IMR-90 (cell line): ENCODE measurements at regions not wholly inside any gene's neighbourhood (a gene's known extent, or its start where the extent isn't known, plus 50 kb on each side); places are given as distances from the start of the nearest gene placed in this dataset.

Experiments used
- ATAC-seq: fragments of 200-7000 bp; cut with Tn5 transposase; 2 replicates; pipeline ENCODE4 v1.9.1; 2020; ENCODE audit warnings: low read depth, mild to moderate bottlenecking, moderate library complexity
- BruUV-seq: library from RNA; stranded (reverse); fragments of 400-500 nt; replicated peaks from 2 replicates; lab custom pipeline; 2021; lab: Mats Ljungman, UMichigan
- CTCF ChIA-PET: fragments of 300-600 bp; formaldehyde crosslinking; extraction: SDS; loops from one replicate; lab custom pipeline; 2021; ENCODE audit warnings: antibody characterized with exemption; lab: Yijun Ruan, JAX
- POLR2A ChIA-PET: fragments of 300-600 bp; sonication (Branson Sonifier 250); formaldehyde crosslinking; loops from one replicate; lab custom pipeline; 2022; ENCODE audit warnings: antibody characterized with exemption; ENCODE audit not compliant: unreplicated experiment; lab: Charles Lee
- DNase-seq: peaks from one replicate; pipeline ENCODE4 v3.0.0; 2013
- H2AFZ ChIP-seq: replicated peaks from 2 replicates; pipeline ENCODE3; 2013; ENCODE audit warnings: low read length, mild to moderate bottlenecking; ENCODE audit not compliant: poor library complexity
- H2AK5ac ChIP-seq: 2 replicates; pipeline ENCODE4 v1.6.1; 2013; ENCODE audit warnings: low read depth, low read length, inconsistent platforms
- H2AK9ac ChIP-seq: replicated peaks from 2 replicates; pipeline ENCODE3; 2013; ENCODE audit warnings: mild to moderate bottlenecking, low read depth, low read length, moderate library complexity; ENCODE audit not compliant: poor library complexity
- H2BK120ac ChIP-seq: 2 replicates; pipeline ENCODE4 v1.6.1; 2013; ENCODE audit warnings: low read depth, low read length, inconsistent platforms
- H2BK15ac ChIP-seq: 3 replicates; pipeline ENCODE4 v1.6.1; 2013; ENCODE audit warnings: low read depth, low read length, inconsistent platforms
- H2BK20ac ChIP-seq: 2 replicates; pipeline ENCODE4 v1.6.1; 2013; ENCODE audit warnings: low read depth, mild to moderate bottlenecking, inconsistent platforms, low read length, moderate library complexity
- H2BK5ac ChIP-seq: 2 replicates; pipeline ENCODE4 v1.6.1; 2013; ENCODE audit warnings: mild to moderate bottlenecking, low read depth, low read length, inconsistent platforms; ENCODE audit not compliant: poor library complexity, severe bottlenecking
- H3K14ac ChIP-seq: replicated peaks from 2 replicates; pipeline ENCODE4 v1.6.1; 2013; ENCODE audit warnings: low read depth, low read length, inconsistent platforms
- H3K18ac ChIP-seq: 2 replicates; pipeline ENCODE4 v1.6.1; 2013; ENCODE audit warnings: low read depth, low read length, control low read depth
- H3K23ac ChIP-seq: 2 replicates; pipeline ENCODE4 v1.6.1; 2013; ENCODE audit warnings: low read depth, low read length, inconsistent platforms
- H3K27ac ChIP-seq: 2 replicates; pipeline ENCODE4 v1.5.1; 2013; ENCODE audit warnings: mild to moderate bottlenecking, control low read depth, low read length; ENCODE audit not compliant: insufficient read depth
- H3K27me3 ChIP-seq: 2 replicates; pipeline ENCODE4 v1.6.1; 2013; ENCODE audit warnings: low read length; ENCODE audit not compliant: control insufficient read depth, insufficient read depth
- H3K36me3 ChIP-seq: 2 replicates; pipeline ENCODE4 v1.6.1; 2013; ENCODE audit warnings: low read length, mixed read lengths; ENCODE audit not compliant: control insufficient read depth, insufficient read depth
- H3K4ac ChIP-seq: 2 replicates; pipeline ENCODE4 v1.6.1; 2013; ENCODE audit warnings: low read depth, low read length, inconsistent platforms
- H3K4me1 ChIP-seq: 2 replicates; pipeline ENCODE4 v1.6.1; 2013; ENCODE audit warnings: low read length, mixed read lengths; ENCODE audit not compliant: control insufficient read depth, insufficient read depth
- H3K4me2 ChIP-seq: 2 replicates; pipeline ENCODE4 v1.6.1; 2013; ENCODE audit warnings: low read depth, mild to moderate bottlenecking, control low read depth, low read length, moderate library complexity
- H3K4me3 ChIP-seq: 2 replicates; pipeline ENCODE4 v1.5.1; 2013; ENCODE audit warnings: low read depth, mild to moderate bottlenecking, control low read depth, low read length, moderate library complexity; ENCODE audit not compliant: insufficient read depth
- H3K56ac ChIP-seq: 2 replicates; pipeline ENCODE4 v1.6.1; 2013; ENCODE audit warnings: low read length, inconsistent platforms; ENCODE audit not compliant: insufficient read depth; ENCODE audit errors: extremely low read depth
- H3K79me1 ChIP-seq, 2 experiments: 2 replicates each; pipeline ENCODE4 v1.6.1; 2013; ENCODE audit warnings: low read length in 2 of 2, inconsistent platforms in 1 of 2, low read depth in 1 of 2
- H3K9ac ChIP-seq: 2 replicates; pipeline ENCODE4 v1.6.1; 2013; ENCODE audit warnings: low read depth, low read length, control low read depth
- H3K9me1 ChIP-seq: 2 replicates; pipeline ENCODE4 v1.6.1; 2013; ENCODE audit warnings: low read length, inconsistent platforms; ENCODE audit not compliant: insufficient read depth
- H3K9me3 ChIP-seq: 2 replicates; pipeline ENCODE4 v1.6.1; 2013; ENCODE audit warnings: low read length; ENCODE audit not compliant: control insufficient read depth, insufficient read depth
- H4K20me1 ChIP-seq: 2 replicates; pipeline ENCODE4 v1.6.1; 2013; ENCODE audit warnings: low read length, inconsistent platforms; ENCODE audit not compliant: insufficient read depth
- H4K5ac ChIP-seq: 2 replicates; pipeline ENCODE4 v1.6.1; 2013; ENCODE audit warnings: mild to moderate bottlenecking, low read depth, low read length, control low read depth
- H4K8ac ChIP-seq, 2 experiments: 2 replicates each; pipeline ENCODE4 v1.6.1; 2013; ENCODE audit warnings: low read depth in 2 of 2, low read length in 2 of 2, control low read depth in 1 of 2, inconsistent platforms in 1 of 2
- H4K91ac ChIP-seq: 2 replicates; pipeline ENCODE4 v1.6.1; 2013; ENCODE audit warnings: low read depth, low read length, inconsistent platforms; ENCODE audit not compliant: insufficient read depth
- CHD1 ChIP-seq: IDR thresholded peaks from 2 replicates; pipeline ENCODE4 v1.6.1; 2012; ENCODE audit warnings: low read depth, low read length, improper control_type of control experiment
- MAFK ChIP-seq: IDR thresholded peaks from 2 replicates; pipeline ENCODE4 v1.6.1; 2012; ENCODE audit warnings: low read depth, low read length, improper control_type of control experiment
- WGBS, 2 experiments: methylation state at CpG; one replicate each; pipeline versions ENCODE4 v1.1.5 to v1.1.7; 2013; ENCODE audit warnings: missing lambda C conversion rate in 2 of 2; ENCODE audit not compliant: insufficient read length in 1 of 2; ENCODE audit errors: extremely low coverage in 2 of 2; 5-methylcytosine and 5-hydroxymethylcytosine counted together
- dilution Hi-C: fragments of 300-500 bp; cut with HindIII; formaldehyde crosslinking; loops from one replicate; pipeline ENCODE4 v1.14.3; 2018; ENCODE audit warnings: low sequenced_read_pairs; ENCODE audit not compliant: unreplicated experiment
- in situ Hi-C: fragments of 300-500 bp; cut with MboI; formaldehyde crosslinking; loops from 3 replicates; pipeline ENCODE4 v1.14.3; 2019; ENCODE audit warnings: low sequenced_read_pairs, inconsistent platforms, mixed read lengths
- intact Hi-C: fragments of 100-400 bp; cut with micrococcal nuclease; formaldehyde crosslinking; loops from 2 replicates; pipeline ENCODE4 v1.10.0; 2022

DNA sequence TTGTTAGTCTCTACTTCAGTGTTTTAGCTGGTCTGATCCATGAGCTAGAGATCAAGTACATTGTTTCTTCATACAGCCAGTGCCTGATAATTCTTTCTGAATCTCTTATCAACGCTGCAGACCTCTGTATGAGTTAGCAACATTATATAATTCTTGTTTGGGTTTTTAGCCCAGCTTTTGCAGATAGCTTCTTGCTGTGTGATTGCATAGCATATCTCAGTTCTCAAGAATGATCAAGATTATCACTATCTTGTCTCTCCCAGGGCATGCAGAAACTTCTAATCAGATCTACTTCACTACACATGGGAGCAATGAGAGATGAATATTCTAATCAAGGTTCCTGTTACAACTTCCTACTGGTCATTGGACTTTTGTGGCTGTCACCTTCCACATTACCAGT, 158.3 kb downstream of the FAM174A start:
- no peak overlapping the region for H4K8ac ChIP-seq
- no peak overlapping the region for H2AK9ac ChIP-seq
- no peak overlapping the region for H3K27ac ChIP-seq
- no peak overlapping the region for H2BK15ac ChIP-seq
- no peak overlapping the region for H3K4ac ChIP-seq
- no CpG with 5 or more reads among the region's 1 CpG for WGBS, 2 experiments
- H3K4me1 ChIP-seq: no peaks in the 10 kb centered on the region
- intact Hi-C loops (no loop called here), dilution Hi-C loops (no loop called here), in situ Hi-C loops (no loop called here)
- TF ChIP-seq MAFK (no peak), CHD1 (no peak)
- H3K4me2 ChIP-seq: no peak overlapping the region
- no peak overlapping the region for H2BK20ac ChIP-seq
- H3K27me3 ChIP-seq: no peaks in the 10 kb centered on the region
- no TSS peak for BruUV-seq
- no peak overlapping the region for H3K18ac ChIP-seq
- no peaks in the 10 kb centered on the region for H3K79me1 ChIP-seq
- no peak overlapping the region for H4K91ac ChIP-seq
- H3K9ac ChIP-seq: no peak overlapping the region
- H4K20me1 ChIP-seq: no peaks in the 10 kb centered on the region
- H2BK120ac ChIP-seq: no peak overlapping the region
- H3K56ac ChIP-seq: no peak overlapping the region
- DNase-seq: no peak
- no peak for ATAC-seq
- H3K9me1 ChIP-seq: no peaks in the 10 kb centered on the region
- H2BK5ac ChIP-seq: no peak overlapping the region
- H3K23ac ChIP-seq: no peak overlapping the region
- no peak overlapping the region for H2AFZ ChIP-seq
- H3K4me3 ChIP-seq: no peak overlapping the region
- no peak overlapping the region for H2AK5ac ChIP-seq
- H3K36me3 ChIP-seq: no peaks in the 10 kb centered on the region
- ChIA-PET CTCF (no interaction called here), POLR2A (no interaction called here)
- H3K9me3 ChIP-seq: no peaks in the 10 kb centered on the region
- H4K5ac ChIP-seq: no peak overlapping the region
- H3K14ac ChIP-seq: no peak overlapping the region
